OCI-LY3 (cell line): ENCODE measurements at regions not wholly inside any gene's neighbourhood (a gene's known extent, or its start where the extent isn't known, plus 50 kb on each side); places are given as distances from the start of the nearest gene placed in this dataset.

Experiments
- H2AFZ ChIP-seq: fragments of 200-600, 300-600 bp; shearing (Covaris generic); 2 replicates; pipeline ENCODE4 v1.6.0; 2014; ENCODE audit warnings: antibody characterized with exemption, low read depth, low read length
- H3K27ac ChIP-seq: fragments of 200-600, 300-600 bp; sonication (generic); 2 replicates; pipeline ENCODE4 v1.5.1; 2014; ENCODE audit warnings: mild to moderate bottlenecking, low read length, moderate library complexity, mixed read lengths
- H3K27me3 ChIP-seq: fragments of 200-600, 300-600 bp; sonication (generic); 2 replicates; pipeline ENCODE4 v1.6.1; 2014; ENCODE audit warnings: low read depth, low read length, mixed read lengths
- H3K36me3 ChIP-seq: fragments of 200-600, 300-600 bp; sonication (generic); replicated peaks from 2 replicates; pipeline ENCODE3; 2014; ENCODE audit warnings: low read depth, low read length, mixed read lengths
- H3K4me1 ChIP-seq: fragments of 300-600, 200-600 bp; sonication (generic); 2 replicates; pipeline ENCODE4 v1.6.1; 2014; ENCODE audit warnings: low read length, mixed read lengths
- H3K4me2 ChIP-seq: fragments of 200-600, 300-600 bp; sonication (generic); 2 replicates; pipeline ENCODE4 v1.6.1; 2014; ENCODE audit warnings: low read length, mixed read lengths
- H3K4me3 ChIP-seq: fragments of 300-600, 200-600 bp; sonication (generic); 2 replicates; pipeline ENCODE4 v1.5.1; 2014; ENCODE audit warnings: antibody characterized with exemption, mild to moderate bottlenecking, low read length, moderate library complexity
- H3K79me2 ChIP-seq: fragments of 300-600, 200-600 bp; shearing (Covaris generic); 2 replicates; pipeline ENCODE4 v1.6.1; 2014; ENCODE audit warnings: mild to moderate bottlenecking, low read length, mixed read lengths
- H3K9ac ChIP-seq: fragments of 300-600, 200-600 bp; shearing (Covaris generic); 2 replicates; pipeline ENCODE4 v1.6.0; 2014; ENCODE audit warnings: mild to moderate bottlenecking, low read length, moderate library complexity
- H3K9me3 ChIP-seq: fragments of 200-600, 300-600 bp; shearing (Covaris generic); 2 replicates; pipeline ENCODE4 v1.6.1; 2014; ENCODE audit warnings: low read length, mixed read lengths; ENCODE audit not compliant: insufficient read depth
- H4K20me1 ChIP-seq: fragments of 200-600, 300-600 bp; sonication (generic); 2 replicates; pipeline ENCODE4 v1.6.1; 2016; ENCODE audit warnings: low read length, mixed read lengths; ENCODE audit not compliant: insufficient read depth
- CTCF ChIP-seq: fragments of 200-600, 300-600 bp; sonication (generic); IDR thresholded peaks from 2 replicates; pipeline ENCODE4 v1.5.1; 2014; ENCODE audit warnings: antibody characterized with exemption, low read length, low read depth
- EZH2phosphoT487 ChIP-seq: fragments of 200-600 bp; shearing (Covaris generic); IDR thresholded peaks from 2 replicates; pipeline ENCODE4 v1.6.1; 2018; ENCODE audit warnings: antibody characterized with exemption, mixed run types, low read depth

- no peaks in the 10 kb centered on the region for H3K4me1 ChIP-seq
- H2AFZ ChIP-seq: no peak overlapping the region
- no peak overlapping the region for H3K4me3 ChIP-seq
- H3K9ac ChIP-seq: no peak overlapping the region
- no peaks in the 10 kb centered on the region for H4K20me1 ChIP-seq
- H3K4me2 ChIP-seq: no peak overlapping the region
- H3K9me3 ChIP-seq: no peaks in the 10 kb centered on the region
- peaks cover 30% of the 10 kb centered on the region; the same call in 1 of the 2 replicates for H3K27me3 ChIP-seq
- no peaks in the 10 kb centered on the region for H3K36me3 ChIP-seq
- no peak overlapping the region for H3K27ac ChIP-seq
- TF ChIP-seq EZH2phosphoT487: no peak
- TF ChIP-seq CTCF: no peak
- no peaks in the 10 kb centered on the region for H3K79me2 ChIP-seq
Measured at GRCh38 chr2:105496271-105496670, 97.4 kb upstream of the FHL2 start.

GRCh38 chr2:105494683-105495425, 96.0 kb upstream of the FHL2 start:
- Histone ChIP-seq H3K4me1 (no peaks in the 10 kb centered on the region), H3K9ac (no peak overlapping the region), H4K20me1 (no peaks in the 10 kb centered on the region), H3K36me3 (no peaks in the 10 kb centered on the region), H2AFZ (no peak overlapping the region), H3K9me3 (no peaks in the 10 kb centered on the region), H3K4me3 (no peak overlapping the region), H3K27ac (no peak overlapping the region), H3K79me2 (no peaks in the 10 kb centered on the region), H3K4me2 (no peak overlapping the region), H3K27me3 (peaks cover 33% of the 10 kb centered on the region; the same call in 1 of the 2 replicates)
- TF ChIP-seq CTCF: no peak
- TF ChIP-seq EZH2phosphoT487: no peak

- H4K20me1 ChIP-seq: no peaks in the 10 kb centered on the region
- H3K4me2 ChIP-seq: no peak overlapping the region
- H3K79me2 ChIP-seq: no peaks in the 10 kb centered on the region
- H3K4me3 ChIP-seq: no peak overlapping the region
- H3K27ac ChIP-seq: no peak overlapping the region
- no peaks in the 10 kb centered on the region for H3K36me3 ChIP-seq
- TF ChIP-seq EZH2phosphoT487 (no peak), CTCF (no peak)
- H3K4me1 ChIP-seq: no peaks in the 10 kb centered on the region
- H3K9me3 ChIP-seq: no peaks in the 10 kb centered on the region
- no peak overlapping the region for H2AFZ ChIP-seq
- H3K9ac ChIP-seq: no peak overlapping the region
- peaks cover 25% of the 10 kb centered on the region; the same call in 1 of the 2 replicates for H3K27me3 ChIP-seq
Measured at GRCh38 chr2:105490956-105491355, 92.1 kb upstream of the FHL2 start.

GRCh38 chr2:105490204-105490603, 91.4 kb upstream of the FHL2 start:
- Histone ChIP-seq H3K4me1 (no peaks in the 10 kb centered on the region), H3K79me2 (no peaks in the 10 kb centered on the region), H4K20me1 (no peaks in the 10 kb centered on the region), H3K4me3 (no peak overlapping the region), H3K9ac (no peak overlapping the region), H3K36me3 (no peaks in the 10 kb centered on the region), H3K27ac (no peak overlapping the region), H3K9me3 (no peaks in the 10 kb centered on the region), H3K27me3 (peaks cover 24% of the 10 kb centered on the region; the same call in 1 of the 2 replicates), H2AFZ (no peak overlapping the region), H3K4me2 (no peak overlapping the region)
- TF ChIP-seq CTCF (no peak), EZH2phosphoT487 (no peak)
